ENCODE measurements at regions not wholly inside any gene's neighbourhood (a gene's known extent, or its start where the extent isn't known, plus 50 kb on each side); places are given as distances from the start of the nearest gene placed in this dataset.

DNA sequence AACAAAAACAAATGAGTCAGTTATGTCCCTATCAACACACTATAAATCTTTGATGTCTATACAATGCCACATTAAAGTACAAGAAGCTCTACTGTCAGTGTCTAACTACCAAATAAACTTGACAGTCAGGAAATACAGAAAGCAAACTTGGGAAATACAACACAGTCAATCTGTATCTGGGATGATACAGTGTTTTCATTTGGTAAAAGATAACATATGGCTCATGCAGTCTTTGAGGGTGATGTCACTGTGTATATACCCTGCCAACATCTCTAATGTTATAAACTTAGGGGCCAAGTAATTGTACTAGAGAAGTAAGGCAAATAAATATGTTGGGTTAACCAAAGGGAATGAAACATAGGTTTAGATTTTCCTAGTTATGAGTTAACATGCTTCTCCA is 552.5 kb upstream of the ADAMTS5 start:
- no peak for TF ChIP-seq CTCF (IDR thresholded peaks at IDR 0.05)
- no peak for TF ChIP-seq POLR2AphosphoS5 (IDR thresholded peaks at IDR 0.05; ENCODE audit: insufficient read depth in 1 of 2, low read depth in 1 of 2)
- no peak for TF ChIP-seq POLR2A (IDR thresholded peaks at IDR 0.05)

Measured in vagina (tissue), 2 donors.